Endodermal cell (in vitro differentiated cells): ENCODE measurements at regions not wholly inside any gene's neighbourhood (a gene's known extent, or its start where the extent isn't known, plus 50 kb on each side); places are given as distances from the start of the nearest gene placed in this dataset.

Experiments
- DNase-seq: peaks from one replicate; pipeline ENCODE4 v3.0.0-alpha.2; 2017
- H3K27ac ChIP-seq: 2 replicates; pipeline ENCODE4 v1.5.1; 2013; ENCODE audit warnings: mild to moderate bottlenecking, low read depth, low read length, moderate library complexity
- H3K27me3 ChIP-seq: 2 replicates; pipeline ENCODE4 v1.6.1; 2013; ENCODE audit warnings: mild to moderate bottlenecking, low read length, moderate library complexity; ENCODE audit not compliant: insufficient read depth, control insufficient read depth, poor library complexity, severe bottlenecking
- H3K36me3 ChIP-seq: 2 replicates; pipeline ENCODE4 v1.7.0; 2013; ENCODE audit warnings: mild to moderate bottlenecking, low read length, moderate library complexity; ENCODE audit not compliant: control insufficient read depth, insufficient read depth
- H3K4me1 ChIP-seq: one replicate; pipeline ENCODE4 v1.7.0; 2013; ENCODE audit warnings: low read length; ENCODE audit not compliant: control insufficient read depth, insufficient read depth
- H3K4me3 ChIP-seq: 2 replicates; pipeline ENCODE4 v1.5.1; 2013; ENCODE audit warnings: mild to moderate bottlenecking, low read length, moderate library complexity
- H3K9ac ChIP-seq: 2 replicates; pipeline ENCODE4 v1.6.1; 2013; ENCODE audit warnings: mild to moderate bottlenecking, low read length, moderate library complexity; ENCODE audit not compliant: poor library complexity, severe bottlenecking; ENCODE audit errors: extremely low read depth
- H3K9me3 ChIP-seq: 2 replicates; pipeline ENCODE4 v1.6.1; 2013; ENCODE audit warnings: mild to moderate bottlenecking, low read length, moderate library complexity; ENCODE audit not compliant: control insufficient read depth
- H3K27ac Mint-ChIP-seq: 2 replicates; pipeline ENCODE4 v1.8.0; 2020; ENCODE audit warnings: mixed read lengths
- H3K27me3 Mint-ChIP-seq: 2 replicates; pipeline ENCODE4 v1.8.0; 2021; ENCODE audit warnings: mild to moderate bottlenecking, mixed read lengths; ENCODE audit not compliant: insufficient read depth
- H3K36me3 Mint-ChIP-seq: 2 replicates; pipeline ENCODE4 v1.8.0; 2020; ENCODE audit warnings: low read depth, mixed read lengths
- H3K4me1 Mint-ChIP-seq: 2 replicates; pipeline ENCODE4 v1.8.0; 2020; ENCODE audit warnings: mixed read lengths
- H3K4me3 Mint-ChIP-seq: 2 replicates; pipeline ENCODE4 v1.8.0; 2020; ENCODE audit warnings: mild to moderate bottlenecking, moderate library complexity, mixed read lengths
- H3K9me3 Mint-ChIP-seq: 2 replicates; pipeline ENCODE4 v1.8.0; 2020; ENCODE audit warnings: mild to moderate bottlenecking, mixed read lengths
- CTCF ChIP-seq: fragments of 200-600 bp; sonication (generic); conservative IDR thresholded peaks from 2 replicates; pipeline ENCODE4 v1.5.0; 2021; ENCODE audit warnings: antibody characterized with exemption, mild to moderate bottlenecking
- WGBS, 2 experiments: methylation state at CpG; one replicate each; pipeline versions ENCODE4 v1.1.5 to v1.1.7; 2013; ENCODE audit warnings: missing lambda C conversion rate in 2 of 2, mixed read lengths in 1 of 2; ENCODE audit not compliant: insufficient coverage in 1 of 2, insufficient read length in 1 of 2; 5-methylcytosine and 5-hydroxymethylcytosine counted together

- TF ChIP-seq CTCF: peak; percentile 69
- H3K9ac ChIP-seq: no peak overlapping the region
- H3K4me3 ChIP-seq: no peak overlapping the region
- H3K9me3 ChIP-seq: no peaks in the 10 kb centered on the region
- no peak overlapping the region for H3K4me3 Mint-ChIP-seq
- DNase-seq: peak; percentile 80
- 41% methylated on average over 2 of the region's 2 CpGs; no CpG with 5 or more reads in 1 of the 2 experiments for WGBS, 2 experiments
- no peaks in the 10 kb centered on the region for H3K4me1 ChIP-seq
- no peaks in the 10 kb centered on the region for H3K36me3 ChIP-seq
- H3K27me3 ChIP-seq: no peaks in the 10 kb centered on the region
- H3K9me3 Mint-ChIP-seq: peaks cover 41% of the 10 kb centered on the region
- no peaks in the 10 kb centered on the region for H3K27me3 Mint-ChIP-seq
- H3K27ac Mint-ChIP-seq: no peak overlapping the region
- H3K27ac ChIP-seq: no peak overlapping the region
- no peaks in the 10 kb centered on the region for H3K36me3 Mint-ChIP-seq
- H3K4me1 Mint-ChIP-seq: no peaks in the 10 kb centered on the region
Observed at GRCh38 chrX:63275127-63275526, 76.0 kb downstream of the SPIN4 start.

GRCh38 chrX:63270873-63271272, 80.3 kb downstream of the SPIN4 start:
- Histone ChIP-seq H3K27ac (no peak overlapping the region), H3K4me1 (no peaks in the 10 kb centered on the region), H3K9me3 (no peaks in the 10 kb centered on the region), H3K27me3 (no peaks in the 10 kb centered on the region), H3K36me3 (no peaks in the 10 kb centered on the region), H3K9ac (no peak overlapping the region), H3K4me3 (no peak overlapping the region)
- Mint-ChIP-seq H3K27ac (no peak overlapping the region), H3K9me3 (peaks cover 44% of the 10 kb centered on the region), H3K4me3 (no peak overlapping the region), H3K4me1 (no peaks in the 10 kb centered on the region), H3K27me3 (no peaks in the 10 kb centered on the region), H3K36me3 (no peaks in the 10 kb centered on the region)
- no peak for TF ChIP-seq CTCF
- no peak for DNase-seq
- WGBS, 2 experiments: 89 to 100% methylated on average over 2 to 7 of the region's 8 CpGs

DNA sequence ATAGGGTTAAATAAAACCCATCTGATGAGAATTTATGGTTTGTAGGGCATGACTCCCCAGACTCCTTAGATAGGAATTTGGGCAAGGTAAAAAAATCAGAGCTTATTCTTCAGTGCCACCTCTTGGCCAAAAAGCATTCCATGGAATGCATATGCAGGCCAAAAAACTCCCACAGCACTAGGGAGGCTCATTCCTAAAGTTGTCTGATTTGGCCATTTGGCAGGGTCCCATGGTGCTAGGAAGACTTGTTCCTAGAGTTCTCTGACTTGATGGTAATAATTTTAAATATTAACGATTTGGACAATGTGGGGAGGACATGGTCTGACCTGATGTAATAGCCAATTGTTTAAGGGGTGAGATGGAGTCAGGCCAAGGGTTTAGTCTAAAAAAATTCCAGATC, 93.0 kb downstream of the SPIN4 start:
- Mint-ChIP-seq H3K27me3 (no peaks in the 10 kb centered on the region), H3K4me1 (no peaks in the 10 kb centered on the region), H3K4me3 (no peak overlapping the region), H3K27ac (no peak overlapping the region), H3K36me3 (no peaks in the 10 kb centered on the region), H3K9me3 (peaks cover 13% of the 10 kb centered on the region)
- no peak for TF ChIP-seq CTCF
- no peak overlapping the region for H3K9ac ChIP-seq
- no peaks in the 10 kb centered on the region for H3K36me3 ChIP-seq
- no peaks in the 10 kb centered on the region for H3K27me3 ChIP-seq
- H3K9me3 ChIP-seq: no peaks in the 10 kb centered on the region
- 87 to 100% methylated on average over 1 of the region's 1 CpG for WGBS, 2 experiments
- DNase-seq: no peak
- no peak overlapping the region for H3K4me3 ChIP-seq
- no peak overlapping the region for H3K27ac ChIP-seq
- no peaks in the 10 kb centered on the region for H3K4me1 ChIP-seq
